ENCODE measurements at regions not wholly inside any gene's neighbourhood (a gene's known extent, or its start where the extent isn't known, plus 50 kb on each side); places are given as distances from the start of the nearest gene placed in this dataset.

- DNase-seq (ENCODE audit: low read depth), result no peak
- no peak overlapping the region for H3K4me3 ChIP-seq (ENCODE audit: low read depth, low read length)
Measured at GRCh38 chr17:36877771-36878170, 59.5 kb upstream of the LHX1 start.

GRCh38 chr17:36878216-36878615 lies 59.1 kb upstream of the LHX1 start:
- no peak for DNase-seq (ENCODE audit: low read depth)
- no peak overlapping the region for H3K4me3 ChIP-seq (ENCODE audit: low read depth, low read length)

- no peak overlapping the region for H3K4me3 ChIP-seq (ENCODE audit: low read depth, low read length)
- DNase-seq (ENCODE audit: low read depth), result no peak
Measured at GRCh38 chr17:36879027-36879426, 58.2 kb upstream of the LHX1 start.

- no peak for DNase-seq (ENCODE audit: low read depth)
- no peak overlapping the region for H3K4me3 ChIP-seq (ENCODE audit: low read depth, low read length)
Measured at GRCh38 chr17:36879624-36880131, 57.6 kb upstream of the LHX1 start.

GRCh38 chr17:36880268-36880905 lies 56.9 kb upstream of the LHX1 start:
- no peak overlapping the region for H3K4me3 ChIP-seq (ENCODE audit: low read depth, low read length)
- DNase-seq (ENCODE audit: low read depth), result no peak

- no peak overlapping the region for H3K4me3 ChIP-seq (ENCODE audit: low read depth, low read length)
- no peak for DNase-seq (ENCODE audit: low read depth)
Measured at GRCh38 chr17:36881323-36881722, 56.0 kb upstream of the LHX1 start.

GRCh38 chr17:36884495-36885152 lies 52.7 kb upstream of the LHX1 start:
- DNase-seq (ENCODE audit: low read depth), result no peak
- H3K4me3 ChIP-seq (ENCODE audit: low read depth, low read length), result no peak overlapping the region

- DNase-seq (ENCODE audit: low read depth), result no peak
- no peak overlapping the region for H3K4me3 ChIP-seq (ENCODE audit: low read depth, low read length)
Measured at GRCh38 chr17:36885153-36885735, 52.0 kb upstream of the LHX1 start.

- no peak for DNase-seq (ENCODE audit: low read depth)
- no peak overlapping the region for H3K4me3 ChIP-seq (ENCODE audit: low read depth, low read length)
Measured at GRCh38 chr17:36885771-36886377, 51.4 kb upstream of the LHX1 start.
